ENCODE measurements at regions not wholly inside any gene's neighbourhood (a gene's known extent, or its start where the extent isn't known, plus 50 kb on each side); places are given as distances from the start of the nearest gene placed in this dataset.

DNA sequence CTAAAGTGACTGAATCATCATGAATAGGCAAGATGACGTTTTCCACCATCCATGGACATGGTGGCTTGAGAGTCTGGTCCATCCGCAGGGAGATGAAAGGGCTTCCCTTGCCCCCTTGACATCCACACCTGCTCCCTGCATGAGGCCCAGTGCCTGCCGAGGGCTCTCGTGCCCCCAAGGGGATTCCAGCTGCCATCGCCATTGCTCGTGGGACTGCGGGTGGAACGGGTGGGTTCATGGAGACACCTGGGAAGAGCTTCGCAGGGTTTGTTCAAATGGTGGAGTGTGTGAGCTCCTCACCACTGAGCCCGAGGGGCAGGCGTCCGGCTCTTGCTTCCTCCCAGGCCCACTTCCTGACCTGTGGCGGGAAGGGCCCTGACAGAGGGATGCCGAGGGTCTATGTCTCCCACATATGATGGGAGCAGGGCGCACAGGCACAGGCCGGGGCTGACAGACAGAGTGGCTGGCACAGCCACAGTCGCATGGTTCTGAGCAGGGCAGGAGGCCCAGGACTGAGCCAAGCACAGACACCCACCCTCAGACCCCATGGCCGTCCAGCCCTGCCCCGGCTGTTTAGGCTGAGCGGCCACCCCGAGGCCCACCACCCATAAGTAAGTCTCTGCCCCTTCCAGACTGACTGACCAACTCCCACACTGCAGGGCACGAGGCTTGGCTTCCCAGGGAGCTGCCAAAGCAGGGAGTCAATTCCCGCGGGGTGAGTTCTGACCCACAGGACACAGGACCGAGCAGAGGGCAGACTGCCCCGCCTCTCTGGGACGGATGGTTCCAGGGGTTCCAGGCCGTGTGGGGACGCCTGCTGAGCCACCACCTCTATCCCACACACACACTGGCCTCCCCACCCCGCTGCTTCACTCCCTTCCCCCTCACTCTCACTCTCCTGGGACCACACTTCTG, 70.0 kb upstream of the PPP1R26 start:
- Histone ChIP-seq H3K4ac (ENCODE audit: low read depth, low read length) (no peak overlapping the region), H2BK15ac (ENCODE audit: low read depth, low read length) (no peak overlapping the region), H2AK5ac (ENCODE audit: low read depth, low read length) (no peak overlapping the region), H3K27ac (ENCODE audit: insufficient read depth, low read length) (no peak overlapping the region), H3K4me3 (ENCODE audit: insufficient read depth, low read depth, low read length) (no peak overlapping the region), H3K4me1 (ENCODE audit: control insufficient read depth, insufficient read depth, low read length) (no peaks in the 10 kb centered on the region), H2AK9ac (replicated peaks; ENCODE audit: low read depth, low read length, poor library complexity) (no peak overlapping the region), H3K9me1 (ENCODE audit: insufficient read depth, low read length) (no peaks in the 10 kb centered on the region), H2BK120ac (ENCODE audit: low read depth, low read length) (no peak overlapping the region), H4K8ac (ENCODE audit: low read depth in 2 of 2, low read length in 2 of 2) (no peak overlapping the region), H2AFZ (replicated peaks; ENCODE audit: low read length, poor library complexity) (peak overlapping the region; percentile 29), H3K36me3 (ENCODE audit: control insufficient read depth, insufficient read depth, low read length) (no peaks in the 10 kb centered on the region), H3K9ac (ENCODE audit: low read depth, low read length) (no peak overlapping the region), H3K14ac (replicated peaks; ENCODE audit: low read depth, low read length) (no peak overlapping the region), H4K20me1 (ENCODE audit: insufficient read depth, low read length) (no peaks in the 10 kb centered on the region), H3K18ac (ENCODE audit: low read depth, low read length) (no peak overlapping the region), H2BK20ac (ENCODE audit: low read depth, low read length) (no peak overlapping the region), H3K4me2 (ENCODE audit: low read depth, low read length) (no peak overlapping the region), H3K79me1 (ENCODE audit: low read depth in 1 of 2, low read length in 2 of 2) (no peaks in the 10 kb centered on the region), H4K91ac (ENCODE audit: insufficient read depth, low read depth, low read length) (no peak overlapping the region), H4K5ac (ENCODE audit: low read depth, low read length) (no peak overlapping the region), H2BK5ac (ENCODE audit: low read depth, low read length, poor library complexity, severe bottlenecking) (no peak overlapping the region), H3K56ac (ENCODE audit: extremely low read depth, insufficient read depth, low read length) (no peak overlapping the region), H3K9me3 (ENCODE audit: control insufficient read depth, insufficient read depth, low read length) (peaks cover 2% of the 10 kb centered on the region; the same call in 1 of the 2 replicates), H3K27me3 (ENCODE audit: control insufficient read depth, insufficient read depth, low read length) (0 out of 2 replicates have a peak, but pooled peaks cover 2% of the 10 kb centered on the region), H3K23ac (ENCODE audit: low read depth, low read length) (no peak overlapping the region)
- ChIA-PET CTCF (no interaction called here), POLR2A (ENCODE audit: unreplicated experiment) (no interaction called here)
- no peak for DNase-seq
- WGBS, 2 experiments (ENCODE audit: extremely low coverage in 2 of 2, insufficient read length in 1 of 2): 75% methylated on average over 9 of the region's 30 CpGs; no CpG with 5 or more reads in 1 of the 2 experiments
- no TSS peak for BruUV-seq (replicated peaks)
- ATAC-seq (ENCODE audit: low read depth): no peak
- TF ChIP-seq FOS (IDR thresholded peaks at IDR 0.05; ENCODE audit: low read depth, low read length) (no peak), NFE2L2 (IDR thresholded peaks at IDR 0.05; ENCODE audit: low read depth, low read length) (no peak), MAZ (IDR thresholded peaks at IDR 0.05; ENCODE audit: borderline replicate concordance, low read depth, low read length) (no peak), RCOR1 (IDR thresholded peaks at IDR 0.05; ENCODE audit: insufficient replicate concordance, low read length) (no peak), POLR2A (IDR thresholded peaks at IDR 0.05; ENCODE audit: low read depth, low read length) (no peak), MAFK (IDR thresholded peaks at IDR 0.05; ENCODE audit: low read depth, low read length) (no peak), MXI1 (IDR thresholded peaks at IDR 0.05; ENCODE audit: borderline replicate concordance, low read depth, low read length) (no peak), CHD1 (IDR thresholded peaks at IDR 0.05; ENCODE audit: low read depth, low read length) (no peak), CEBPB (IDR thresholded peaks at IDR 0.05; ENCODE audit: low read depth, low read length) (no peak), SMC3 (IDR thresholded peaks at IDR 0.05; ENCODE audit: low read depth, low read length) (no peak)
- TF ChIP-seq, protein P1, sequence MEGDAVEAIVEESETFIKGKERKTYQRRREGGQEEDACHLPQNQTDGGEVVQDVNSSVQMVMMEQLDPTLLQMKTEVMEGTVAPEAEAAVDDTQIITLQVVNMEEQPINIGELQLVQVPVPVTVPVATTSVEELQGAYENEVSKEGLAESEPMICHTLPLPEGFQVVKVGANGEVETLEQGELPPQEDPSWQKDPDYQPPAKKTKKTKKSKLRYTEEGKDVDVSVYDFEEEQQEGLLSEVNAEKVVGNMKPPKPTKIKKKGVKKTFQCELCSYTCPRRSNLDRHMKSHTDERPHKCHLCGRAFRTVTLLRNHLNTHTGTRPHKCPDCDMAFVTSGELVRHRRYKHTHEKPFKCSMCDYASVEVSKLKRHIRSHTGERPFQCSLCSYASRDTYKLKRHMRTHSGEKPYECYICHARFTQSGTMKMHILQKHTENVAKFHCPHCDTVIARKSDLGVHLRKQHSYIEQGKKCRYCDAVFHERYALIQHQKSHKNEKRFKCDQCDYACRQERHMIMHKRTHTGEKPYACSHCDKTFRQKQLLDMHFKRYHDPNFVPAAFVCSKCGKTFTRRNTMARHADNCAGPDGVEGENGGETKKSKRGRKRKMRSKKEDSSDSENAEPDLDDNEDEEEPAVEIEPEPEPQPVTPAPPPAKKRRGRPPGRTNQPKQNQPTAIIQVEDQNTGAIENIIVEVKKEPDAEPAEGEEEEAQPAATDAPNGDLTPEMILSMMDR (conservative IDR thresholded peaks at IDR 0.05; ENCODE audit: low read depth, low read length): no peak
- TF ChIP-seq, protein P2, sequence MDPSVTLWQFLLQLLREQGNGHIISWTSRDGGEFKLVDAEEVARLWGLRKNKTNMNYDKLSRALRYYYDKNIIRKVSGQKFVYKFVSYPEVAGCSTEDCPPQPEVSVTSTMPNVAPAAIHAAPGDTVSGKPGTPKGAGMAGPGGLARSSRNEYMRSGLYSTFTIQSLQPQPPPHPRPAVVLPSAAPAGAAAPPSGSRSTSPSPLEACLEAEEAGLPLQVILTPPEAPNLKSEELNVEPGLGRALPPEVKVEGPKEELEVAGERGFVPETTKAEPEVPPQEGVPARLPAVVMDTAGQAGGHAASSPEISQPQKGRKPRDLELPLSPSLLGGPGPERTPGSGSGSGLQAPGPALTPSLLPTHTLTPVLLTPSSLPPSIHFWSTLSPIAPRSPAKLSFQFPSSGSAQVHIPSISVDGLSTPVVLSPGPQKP (IDR thresholded peaks at IDR 0.05; ENCODE audit: borderline replicate concordance, low read depth, low read length): no peak
- dilution Hi-C loops (cut with HindIII; ENCODE audit: low sequenced_read_pairs, unreplicated experiment) (no loop called here), intact Hi-C loops (cut with micrococcal nuclease) (loop anchor here (5.0 to 10.0 kb wide), 2 partner anchors 635 to 962 kb away; no protein-coding TSS in a partner anchor), in situ Hi-C loops (cut with MboI; ENCODE audit: low sequenced_read_pairs) (loop anchor here (5.0 kb wide), 1 partner anchor 322 kb away; the partner anchor contains the start of gene OLFM1)

All from IMR-90 (cell line).